Coronary artery (tissue), 2 donors: ENCODE measurements at regions not wholly inside any gene's neighbourhood (a gene's known extent, or its start where the extent isn't known, plus 50 kb on each side); places are given as distances from the start of the nearest gene placed in this dataset.

ENCODE experiments used
- DNase-seq: peaks from one replicate; pipeline ENCODE4 v3.0.0-alpha.2; 2017; ENCODE audit warnings: low spot score
- H3K27ac ChIP-seq, 2 donors: fragments of 200-600 bp; sonication (generic); one replicate each; pipeline ENCODE4 v1.5.1; 2016 to 2019
- H3K4me3 ChIP-seq: fragments of 200-600 bp; sonication (generic); 2 replicates; pipeline ENCODE4 v1.5.1; 2016; ENCODE audit warnings: mild to moderate bottlenecking, moderate library complexity
- TF ChIP-seq, protein P1 (sequence below): fragments of 200-600 bp; sonication (generic); IDR thresholded peaks from one replicate; pipeline ENCODE4 v1.5.1; 2019; ENCODE audit warnings: antibody characterized with exemption

DNA sequence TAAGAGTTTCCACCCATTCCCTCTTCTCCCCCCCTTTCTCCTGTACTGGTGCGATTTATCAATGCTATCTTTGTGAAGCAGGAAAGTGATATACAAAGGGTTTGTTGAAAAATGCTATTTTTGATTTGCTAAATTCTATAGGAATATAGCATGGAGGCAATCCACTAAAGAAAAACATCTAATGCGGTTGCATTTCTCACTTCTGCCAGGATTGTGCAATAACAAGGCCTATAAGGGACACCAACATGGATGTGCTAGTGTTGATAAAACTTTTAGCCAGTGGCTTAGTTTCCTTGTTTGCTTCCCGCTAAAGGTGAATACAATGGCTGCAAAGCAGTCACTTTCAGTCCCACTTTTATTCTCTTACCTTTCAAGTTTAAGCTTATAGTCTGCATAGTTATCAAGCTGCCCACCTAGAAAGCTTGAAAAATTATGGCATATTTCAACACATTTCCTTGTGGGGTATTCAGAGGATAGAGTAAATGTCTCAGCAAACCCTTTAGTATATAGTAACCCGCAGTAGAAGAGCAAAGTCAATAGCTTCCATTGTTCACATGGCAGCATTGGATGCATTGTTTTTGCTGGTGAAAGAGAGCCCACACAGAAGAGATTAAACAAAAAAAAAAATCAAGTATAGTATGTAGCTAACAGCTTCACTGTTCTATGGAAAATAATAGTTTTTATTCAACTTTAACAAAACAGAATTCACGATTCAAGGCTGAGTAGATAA is 674.6 kb upstream of the SEMA6A start:
- Histone ChIP-seq H3K4me3 (no peak overlapping the region), H3K27ac (no peak overlapping the region)
- DNase-seq: no peak
- TF ChIP-seq, protein P1, sequence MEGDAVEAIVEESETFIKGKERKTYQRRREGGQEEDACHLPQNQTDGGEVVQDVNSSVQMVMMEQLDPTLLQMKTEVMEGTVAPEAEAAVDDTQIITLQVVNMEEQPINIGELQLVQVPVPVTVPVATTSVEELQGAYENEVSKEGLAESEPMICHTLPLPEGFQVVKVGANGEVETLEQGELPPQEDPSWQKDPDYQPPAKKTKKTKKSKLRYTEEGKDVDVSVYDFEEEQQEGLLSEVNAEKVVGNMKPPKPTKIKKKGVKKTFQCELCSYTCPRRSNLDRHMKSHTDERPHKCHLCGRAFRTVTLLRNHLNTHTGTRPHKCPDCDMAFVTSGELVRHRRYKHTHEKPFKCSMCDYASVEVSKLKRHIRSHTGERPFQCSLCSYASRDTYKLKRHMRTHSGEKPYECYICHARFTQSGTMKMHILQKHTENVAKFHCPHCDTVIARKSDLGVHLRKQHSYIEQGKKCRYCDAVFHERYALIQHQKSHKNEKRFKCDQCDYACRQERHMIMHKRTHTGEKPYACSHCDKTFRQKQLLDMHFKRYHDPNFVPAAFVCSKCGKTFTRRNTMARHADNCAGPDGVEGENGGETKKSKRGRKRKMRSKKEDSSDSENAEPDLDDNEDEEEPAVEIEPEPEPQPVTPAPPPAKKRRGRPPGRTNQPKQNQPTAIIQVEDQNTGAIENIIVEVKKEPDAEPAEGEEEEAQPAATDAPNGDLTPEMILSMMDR: no peak

DNA sequence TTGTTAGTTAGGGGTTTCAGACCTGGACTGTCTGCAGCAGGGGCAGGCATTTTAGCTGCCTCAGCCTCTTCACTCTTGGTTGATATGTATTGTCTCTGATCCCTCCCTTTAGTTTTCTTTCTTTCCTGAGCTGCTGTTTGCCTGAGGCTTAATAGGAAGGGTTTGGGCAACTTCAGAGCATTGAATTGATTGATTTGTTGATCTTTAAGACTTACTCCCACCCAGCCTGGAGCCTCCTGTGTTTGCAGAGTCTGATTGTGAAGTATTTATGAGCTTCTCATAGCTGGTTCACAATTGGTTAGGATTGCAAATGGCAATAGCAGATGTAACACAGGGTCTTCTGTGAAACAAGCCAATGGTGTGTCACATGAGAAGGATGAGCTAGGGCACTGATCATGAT is 671.8 kb upstream of the SEMA6A start:
- Histone ChIP-seq H3K27ac (no peak overlapping the region), H3K4me3 (no peak overlapping the region)
- DNase-seq: no peak
- TF ChIP-seq, protein P1: no peak

DNA sequence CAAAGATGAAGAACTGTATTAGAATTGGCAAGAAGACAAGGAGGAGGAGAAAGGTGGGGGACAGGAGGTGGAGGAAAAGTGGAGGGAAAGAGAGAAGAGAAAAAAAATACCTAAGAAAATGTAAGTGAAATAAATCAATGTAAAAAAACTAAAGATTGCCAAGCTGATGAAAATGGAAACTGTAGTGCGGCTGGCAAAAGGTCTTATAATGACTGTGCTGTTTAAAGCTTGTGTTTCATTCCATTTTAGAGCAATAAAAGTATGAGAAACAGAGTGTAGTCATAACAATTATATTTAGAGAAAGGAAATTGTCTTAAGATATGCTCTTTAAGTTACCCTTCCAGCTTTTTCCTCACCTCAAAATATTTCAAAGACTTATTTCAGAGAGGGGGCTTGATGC is 670.5 kb upstream of the SEMA6A start:
- Histone ChIP-seq H3K4me3 (no peak overlapping the region), H3K27ac (no peak overlapping the region)
- no peak for DNase-seq
- TF ChIP-seq, protein P1: no peak

DNA sequence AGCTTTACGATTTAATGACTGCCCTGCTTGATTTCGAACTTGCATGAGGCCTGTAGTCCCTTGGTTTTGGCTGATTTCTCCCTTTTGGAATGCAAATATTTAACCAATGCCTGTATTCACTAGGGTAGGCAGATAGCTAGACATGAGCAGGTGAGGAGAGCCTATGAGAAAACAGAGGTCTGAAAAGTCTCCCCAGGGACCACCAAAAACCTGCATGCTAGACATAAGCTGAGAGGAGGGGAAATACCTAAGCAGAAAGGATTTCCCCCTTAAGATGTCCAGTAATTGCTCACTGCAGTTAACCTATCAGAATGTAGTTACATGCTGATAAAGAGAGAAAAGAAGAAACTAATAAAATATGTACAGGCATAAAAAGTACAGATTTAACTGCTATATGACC is 667.4 kb upstream of the SEMA6A start:
- no peak for DNase-seq
- no peak overlapping the region for H3K27ac ChIP-seq
- H3K4me3 ChIP-seq: no peak overlapping the region
- TF ChIP-seq, protein P1: no peak

DNA sequence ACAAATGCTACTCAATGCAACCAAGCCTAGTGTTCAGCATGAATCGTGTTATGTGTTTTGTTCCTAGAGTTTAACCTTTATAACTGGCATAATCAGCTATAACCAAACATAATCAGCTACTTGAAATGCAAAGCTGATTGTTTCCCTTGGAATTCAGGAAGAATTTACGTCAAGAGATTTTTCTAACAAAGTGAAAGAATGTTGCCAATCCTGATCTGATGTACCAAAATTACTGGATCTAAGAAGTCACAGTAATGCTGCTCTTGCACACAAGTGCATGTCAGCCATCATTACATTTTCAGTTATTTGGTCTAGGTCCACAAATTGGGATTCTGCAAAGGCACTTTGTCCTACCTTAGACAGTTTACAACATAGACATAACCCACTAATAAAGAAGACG is 662.3 kb upstream of the SEMA6A start:
- Histone ChIP-seq H3K27ac (no peak overlapping the region), H3K4me3 (no peak overlapping the region)
- no peak for DNase-seq
- TF ChIP-seq, protein P1: no peak

DNA sequence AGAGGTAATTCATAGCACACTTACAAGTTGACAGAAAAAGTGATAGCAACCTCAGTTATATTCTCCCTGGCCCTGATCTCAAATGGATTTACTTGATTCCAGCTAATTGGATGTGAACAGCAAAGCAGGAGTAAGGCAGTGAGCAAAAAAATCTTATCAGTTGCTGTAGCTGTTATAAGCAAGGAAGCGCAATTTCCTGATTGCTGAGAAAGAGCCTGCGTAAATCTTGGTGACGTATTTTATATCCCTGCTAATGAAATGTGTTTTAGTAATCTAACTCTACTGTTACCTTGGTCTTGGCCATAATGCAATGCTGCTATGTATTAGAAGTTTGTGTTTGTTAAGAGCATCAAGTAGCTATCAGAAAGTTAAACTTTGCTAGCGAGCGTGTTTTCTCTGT is 661.2 kb upstream of the SEMA6A start:
- Histone ChIP-seq H3K27ac (no peak overlapping the region), H3K4me3 (no peak overlapping the region)
- no peak for DNase-seq
- TF ChIP-seq, protein P1: no peak

DNA sequence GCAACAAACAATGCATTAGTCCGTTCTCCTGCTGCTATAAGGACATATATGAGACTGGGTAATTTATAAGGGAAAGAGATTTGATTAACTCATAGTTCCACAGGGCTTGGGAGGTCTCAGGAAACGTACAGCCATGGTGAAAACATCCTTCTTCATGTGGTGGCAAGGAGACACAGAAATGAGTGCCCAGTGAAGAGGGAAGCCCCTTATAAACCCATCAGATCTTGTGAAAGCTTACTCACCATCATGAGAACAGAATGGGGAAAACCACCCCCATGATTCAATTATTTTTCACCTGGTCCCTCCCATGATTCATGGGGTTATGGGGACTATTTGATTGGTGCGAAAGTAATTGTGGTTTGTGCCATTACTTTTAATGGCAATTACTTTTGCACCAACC is 655.8 kb upstream of the SEMA6A start:
- TF ChIP-seq, protein P1: no peak
- H3K27ac ChIP-seq: no peak overlapping the region
- DNase-seq: no peak
- H3K4me3 ChIP-seq: no peak overlapping the region
